Activated CD4-positive, alpha-beta T cell treated with anti-CD3 and anti-CD28 coated beads for 36 hours (primary cell): ENCODE measurements at regions not wholly inside any gene's neighbourhood (a gene's known extent, or its start where the extent isn't known, plus 50 kb on each side); places are given as distances from the start of the nearest gene placed in this dataset.

Experiments used
- ATAC-seq: fragments of 200-7000 bp; cut with Tn5 transposase; one replicate; pipeline ENCODE4 v1.10.0; 2021; ENCODE audit warnings: mild to moderate bottlenecking, moderate library complexity
- CTCF ChIA-PET: fragments of 350-600 bp; sonication (Branson Sonifier 250); formaldehyde crosslinking; loops from one replicate; lab custom pipeline; 2021; ENCODE audit warnings: antibody characterized with exemption; lab: Charles Lee
- POLR2A ChIA-PET: fragments of 350-600 bp; sonication (Branson Sonifier 250); formaldehyde crosslinking; loops from one replicate; lab custom pipeline; 2021; ENCODE audit warnings: antibody characterized with exemption, inconsistent platforms; lab: Charles Lee
- DNase-seq: peaks from one replicate; pipeline ENCODE4 v3.0.0-alpha.2; 2020
- H3K27ac Mint-ChIP-seq: one replicate; pipeline ENCODE4 v1.8.0; 2021; ENCODE audit warnings: mixed read lengths
- H3K27me3 Mint-ChIP-seq: one replicate; pipeline ENCODE4 v1.8.0; 2021; ENCODE audit warnings: mixed read lengths
- H3K36me3 Mint-ChIP-seq: one replicate; pipeline ENCODE4 v1.8.0; 2021; ENCODE audit warnings: low read depth, mixed read lengths
- H3K4me1 Mint-ChIP-seq: one replicate; pipeline ENCODE4 v1.8.0; 2021; ENCODE audit warnings: mixed read lengths
- H3K4me3 Mint-ChIP-seq: one replicate; pipeline ENCODE4 v1.8.0; 2021; ENCODE audit warnings: mild to moderate bottlenecking, moderate library complexity, mixed read lengths
- H3K9me3 Mint-ChIP-seq: one replicate; pipeline ENCODE4 v1.8.0; 2021; ENCODE audit warnings: low read depth, mixed read lengths
- intact Hi-C, 2 experiments: fragments of 100-400 bp; cut with DNase I in 1 of 2; cut with micrococcal nuclease in 1 of 2; formaldehyde crosslinking; loops; one replicate each; pipeline versions ENCODE4 v1.14.2 to v1.15.1; 2022 to 2024; cut with DNase I, micrococcal nuclease

DNA sequence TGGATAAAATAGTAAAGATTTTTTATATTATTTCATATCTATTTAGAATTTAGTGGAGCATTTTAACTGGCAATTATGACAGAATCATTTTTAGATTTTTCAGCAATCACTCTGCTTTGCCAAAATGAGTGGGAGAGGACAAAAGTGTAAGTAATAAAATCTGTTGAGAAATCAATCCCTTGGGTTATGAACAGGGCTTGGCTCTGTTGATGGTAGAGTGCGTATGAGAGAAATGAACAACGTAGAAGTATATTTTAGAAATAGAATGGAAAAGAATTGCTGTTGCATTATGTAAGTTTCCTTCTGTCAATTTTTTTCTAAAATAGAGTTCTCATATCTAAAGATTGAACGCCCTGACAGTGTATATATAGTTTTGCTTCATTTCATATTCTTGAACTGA lies 154.1 kb upstream of the PRDM9 start:
- ATAC-seq, result no peak
- no peaks in the 10 kb centered on the region for H3K36me3 Mint-ChIP-seq
- no peak overlapping the region for H3K27ac Mint-ChIP-seq
- intact Hi-C loops, result no loop called here
- no peaks in the 10 kb centered on the region for H3K4me1 Mint-ChIP-seq
- H3K27me3 Mint-ChIP-seq, result no peaks in the 10 kb centered on the region
- ChIA-PET POLR2A (no interaction called here), CTCF (no interaction called here)
- no peak for DNase-seq
- peaks cover 4% of the 10 kb centered on the region for H3K9me3 Mint-ChIP-seq
- H3K4me3 Mint-ChIP-seq, result no peak overlapping the region

DNA sequence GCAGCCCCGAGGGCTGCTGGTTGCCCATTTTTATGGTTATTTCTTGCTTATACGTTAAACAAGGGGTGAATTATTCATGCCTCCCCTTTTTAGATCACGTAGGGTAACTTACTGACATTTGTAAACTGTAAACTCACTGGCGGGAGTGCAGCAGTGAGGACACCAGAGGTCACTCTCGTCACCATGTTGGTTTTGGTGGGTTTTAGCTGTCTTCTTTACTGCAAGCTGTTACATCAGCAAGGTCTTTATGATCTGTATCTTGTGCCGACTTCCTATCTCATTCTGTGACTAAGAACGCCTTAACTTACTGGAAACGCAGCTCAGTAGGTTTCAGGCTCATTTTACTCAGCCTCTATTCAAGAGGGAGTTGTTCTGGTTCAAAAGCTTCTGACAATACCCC lies 155.0 kb upstream of the PRDM9 start:
- Mint-ChIP-seq H3K4me1 (no peaks in the 10 kb centered on the region), H3K9me3 (peaks cover 4% of the 10 kb centered on the region), H3K27ac (no peak overlapping the region), H3K36me3 (no peaks in the 10 kb centered on the region), H3K27me3 (no peaks in the 10 kb centered on the region), H3K4me3 (no peak overlapping the region)
- CTCF ChIA-PET, result no interaction called here
- intact Hi-C loops, result no loop called here
- ATAC-seq (no peak), DNase-seq (no peak)
- POLR2A ChIA-PET, result no interaction called here

DNA sequence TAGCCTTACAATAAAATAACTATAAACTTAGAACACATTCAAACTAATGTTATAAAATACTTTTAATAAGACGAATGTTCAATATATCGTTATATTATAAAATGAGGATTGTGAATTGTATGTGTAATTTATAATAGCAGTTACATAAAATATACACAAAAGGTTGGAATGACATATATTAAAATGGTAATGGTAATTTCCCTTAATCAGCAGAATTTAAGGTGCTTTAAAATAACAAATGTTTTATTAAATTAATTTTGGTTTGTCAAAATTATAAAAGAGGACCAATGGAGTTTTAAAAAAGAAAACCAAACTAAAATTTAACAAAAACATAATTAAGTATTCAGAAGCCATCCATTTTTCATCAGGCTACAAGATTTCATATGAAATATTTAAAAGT lies 164.3 kb upstream of the PRDM9 start:
- POLR2A ChIA-PET, result no interaction called here
- no peak for ATAC-seq
- intact Hi-C loops, result no loop called here
- no peaks in the 10 kb centered on the region for H3K36me3 Mint-ChIP-seq
- no peak for DNase-seq
- no peaks in the 10 kb centered on the region for H3K4me1 Mint-ChIP-seq
- no peaks in the 10 kb centered on the region for H3K27me3 Mint-ChIP-seq
- H3K9me3 Mint-ChIP-seq, result peaks cover 8% of the 10 kb centered on the region
- CTCF ChIA-PET, result no interaction called here
- H3K4me3 Mint-ChIP-seq, result no peak overlapping the region
- H3K27ac Mint-ChIP-seq, result no peak overlapping the region

DNA sequence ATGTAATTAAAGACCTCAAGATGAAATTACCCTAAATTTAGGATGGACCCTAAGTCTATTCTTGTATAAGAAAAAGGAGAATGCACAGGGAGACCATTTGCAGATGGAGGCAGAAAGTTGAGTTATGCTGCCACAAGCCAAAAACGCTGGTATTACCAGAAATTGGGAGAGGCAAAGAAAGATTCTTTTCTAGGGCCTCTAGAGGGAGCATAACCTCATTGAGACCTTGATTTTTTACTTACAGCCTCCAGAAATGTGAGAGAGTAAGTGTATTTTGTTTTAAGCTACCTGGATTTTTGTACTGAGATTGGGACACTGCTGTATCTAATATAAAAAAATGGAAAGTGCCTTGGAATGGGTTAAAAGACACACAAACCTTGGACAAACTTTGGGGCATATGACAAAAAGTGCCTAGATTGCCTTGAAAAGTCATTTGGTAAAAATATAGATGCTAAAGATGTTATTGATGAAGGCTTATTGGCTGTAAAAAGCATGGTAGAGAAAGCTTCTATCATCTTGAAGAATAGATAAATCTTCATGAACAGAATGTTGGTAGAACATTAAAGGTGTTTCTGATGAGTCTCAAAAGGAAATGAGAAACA lies 174.7 kb upstream of the PRDM9 start:
- Mint-ChIP-seq H3K4me3 (no peak overlapping the region), H3K4me1 (no peaks in the 10 kb centered on the region), H3K27me3 (no peaks in the 10 kb centered on the region), H3K36me3 (no peaks in the 10 kb centered on the region), H3K27ac (no peak overlapping the region), H3K9me3 (peaks cover 5% of the 10 kb centered on the region)
- CTCF ChIA-PET, result no interaction called here
- intact Hi-C loops, result no loop called here
- DNase-seq (no peak), ATAC-seq (no peak)
- POLR2A ChIA-PET, result no interaction called here

DNA sequence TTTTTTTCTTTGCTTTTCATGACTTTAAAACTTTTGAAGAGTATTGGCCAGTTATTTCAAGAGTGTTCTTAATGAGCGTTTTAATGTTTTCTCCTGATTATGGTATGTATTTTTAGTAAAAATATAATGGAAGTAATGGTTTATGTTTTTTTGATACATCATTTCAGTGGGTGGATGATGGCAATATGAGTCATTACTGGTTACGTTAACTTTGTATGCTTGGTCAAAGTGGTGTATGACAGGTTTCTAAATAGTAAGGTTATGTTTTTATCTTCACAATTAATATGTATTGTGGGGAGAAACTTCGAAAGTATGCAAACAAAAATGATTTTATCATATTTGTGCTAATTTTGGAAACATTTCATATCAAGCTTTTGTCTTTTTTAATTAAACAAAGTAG lies 176.7 kb upstream of the PRDM9 start:
- CTCF ChIA-PET, result no interaction called here
- Mint-ChIP-seq H3K36me3 (no peaks in the 10 kb centered on the region), H3K4me3 (no peak overlapping the region), H3K9me3 (no peaks in the 10 kb centered on the region), H3K4me1 (no peaks in the 10 kb centered on the region), H3K27ac (no peak overlapping the region), H3K27me3 (no peaks in the 10 kb centered on the region)
- POLR2A ChIA-PET, result no interaction called here
- ATAC-seq (no peak), DNase-seq (no peak)
- intact Hi-C loops, result no loop called here

DNA sequence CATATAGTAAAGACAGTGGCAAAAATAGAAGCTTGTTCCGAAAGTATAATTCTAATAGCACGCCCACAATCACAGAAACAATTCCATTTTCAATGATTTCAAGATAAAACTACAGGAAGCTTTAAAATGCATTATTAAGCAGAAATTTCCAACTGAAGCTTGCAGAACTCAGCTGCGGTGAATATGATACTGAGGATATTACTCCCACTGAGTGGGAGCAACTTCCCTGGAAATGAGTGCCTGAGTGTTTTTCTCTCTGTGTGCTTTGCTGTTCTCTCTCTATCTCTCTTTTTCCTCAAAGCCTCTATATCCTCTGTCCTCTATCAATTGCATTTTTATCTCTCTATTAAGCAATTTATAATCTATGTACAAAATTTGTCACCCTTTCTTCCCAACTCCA lies 187.5 kb upstream of the PRDM9 start:
- Mint-ChIP-seq H3K36me3 (no peaks in the 10 kb centered on the region), H3K27ac (no peak overlapping the region), H3K9me3 (peaks cover 22% of the 10 kb centered on the region), H3K4me1 (no peaks in the 10 kb centered on the region), H3K27me3 (no peaks in the 10 kb centered on the region), H3K4me3 (no peak overlapping the region)
- ATAC-seq (no peak), DNase-seq (no peak)
- CTCF ChIA-PET, result no interaction called here
- POLR2A ChIA-PET, result no interaction called here
- intact Hi-C loops, result no loop called here

DNA sequence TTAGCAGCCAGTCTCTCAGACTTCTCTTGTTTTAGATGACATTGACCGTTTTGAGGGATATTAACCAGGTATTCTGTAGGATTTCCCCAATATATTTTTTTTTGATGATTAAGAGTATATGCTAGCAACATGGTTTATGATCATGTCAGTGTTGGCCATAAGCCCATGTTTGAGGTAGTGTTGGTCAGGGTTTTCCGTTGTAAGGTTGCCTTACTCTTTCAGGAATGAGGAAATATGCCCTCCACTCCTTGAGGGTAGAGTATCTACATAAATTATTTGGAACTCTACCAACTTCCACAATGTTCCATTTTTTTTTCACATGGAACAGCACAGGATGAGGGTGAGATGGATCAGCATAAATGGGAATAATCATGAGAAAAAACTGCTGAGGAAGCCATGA lies 188.4 kb upstream of the PRDM9 start:
- CTCF ChIA-PET, result no interaction called here
- Mint-ChIP-seq H3K4me1 (no peaks in the 10 kb centered on the region), H3K9me3 (peaks cover 21% of the 10 kb centered on the region), H3K27me3 (no peaks in the 10 kb centered on the region), H3K27ac (no peak overlapping the region), H3K4me3 (no peak overlapping the region), H3K36me3 (no peaks in the 10 kb centered on the region)
- POLR2A ChIA-PET, result no interaction called here
- ATAC-seq, result no peak
- intact Hi-C loops, result no loop called here
- no peak for DNase-seq

DNA sequence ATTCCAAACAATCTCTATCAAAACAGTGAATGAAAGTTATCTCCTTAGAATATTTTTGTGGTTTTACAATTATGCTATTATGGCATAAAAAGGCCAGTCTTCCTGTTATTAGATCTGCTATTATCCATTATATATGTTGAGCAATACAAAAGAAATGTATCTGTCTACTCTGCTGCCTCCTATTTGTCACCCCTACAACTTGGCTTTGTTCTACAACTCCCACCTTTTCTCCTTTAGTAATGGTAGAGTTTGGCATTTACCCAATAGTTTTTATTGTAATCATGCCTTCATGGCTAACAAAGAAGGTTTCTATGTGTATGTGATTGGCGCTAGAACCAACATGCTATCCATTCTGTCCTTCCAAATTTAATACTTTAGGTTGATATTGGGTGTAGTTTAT lies 189.2 kb upstream of the PRDM9 start:
- ChIA-PET POLR2A (interaction anchor here (0.7 kb wide), 1 partner anchor 434 kb away, joined by 3 read pairs; no protein-coding TSS in a partner anchor), CTCF (no interaction called here)
- DNase-seq (no peak), ATAC-seq (no peak)
- no peak overlapping the region for H3K4me3 Mint-ChIP-seq
- H3K27me3 Mint-ChIP-seq, result no peaks in the 10 kb centered on the region
- intact Hi-C loops, result no loop called here
- no peak overlapping the region for H3K27ac Mint-ChIP-seq
- H3K36me3 Mint-ChIP-seq, result no peaks in the 10 kb centered on the region
- H3K9me3 Mint-ChIP-seq, result peaks cover 17% of the 10 kb centered on the region
- H3K4me1 Mint-ChIP-seq, result no peaks in the 10 kb centered on the region

DNA sequence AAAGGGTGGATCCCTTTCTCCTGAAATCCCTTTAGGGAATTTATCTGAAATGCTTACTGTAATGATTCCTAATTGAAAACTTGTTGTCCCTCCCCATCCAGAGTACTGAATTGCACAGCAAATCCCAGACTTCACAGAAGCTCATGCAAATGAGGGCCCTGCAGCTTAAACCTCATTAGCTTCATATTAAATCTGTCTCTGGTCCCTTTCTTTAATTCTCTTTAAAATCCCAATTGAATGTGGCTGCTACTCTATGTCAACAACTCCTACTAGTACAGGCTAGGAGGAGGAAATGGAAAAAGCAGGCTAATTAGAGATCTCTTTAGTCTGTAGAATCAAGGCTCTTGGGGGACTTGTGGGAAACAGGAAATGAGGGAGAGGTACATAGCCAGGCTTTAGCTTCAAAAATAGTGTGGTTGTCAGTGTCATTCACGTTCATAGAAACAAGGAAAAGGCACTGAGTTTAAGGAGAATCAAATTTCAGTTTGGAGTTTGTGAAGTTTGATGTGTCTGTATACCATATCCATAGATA lies 191.3 kb upstream of the PRDM9 start:
- Mint-ChIP-seq H3K4me1 (no peaks in the 10 kb centered on the region), H3K27me3 (no peaks in the 10 kb centered on the region), H3K27ac (no peak overlapping the region), H3K9me3 (peaks cover 22% of the 10 kb centered on the region), H3K36me3 (no peaks in the 10 kb centered on the region), H3K4me3 (no peak overlapping the region)
- no peak for DNase-seq
- intact Hi-C loops, result no loop called here
- POLR2A ChIA-PET, result interaction anchor here (0.7 kb wide), 1 partner anchor 260 kb away, joined by 4 read pairs; no protein-coding TSS in a partner anchor
- no peak for ATAC-seq
- CTCF ChIA-PET, result interaction anchor here (0.7 kb wide), 1 partner anchor 741 kb away, joined by 3 read pairs; no protein-coding TSS in a partner anchor

DNA sequence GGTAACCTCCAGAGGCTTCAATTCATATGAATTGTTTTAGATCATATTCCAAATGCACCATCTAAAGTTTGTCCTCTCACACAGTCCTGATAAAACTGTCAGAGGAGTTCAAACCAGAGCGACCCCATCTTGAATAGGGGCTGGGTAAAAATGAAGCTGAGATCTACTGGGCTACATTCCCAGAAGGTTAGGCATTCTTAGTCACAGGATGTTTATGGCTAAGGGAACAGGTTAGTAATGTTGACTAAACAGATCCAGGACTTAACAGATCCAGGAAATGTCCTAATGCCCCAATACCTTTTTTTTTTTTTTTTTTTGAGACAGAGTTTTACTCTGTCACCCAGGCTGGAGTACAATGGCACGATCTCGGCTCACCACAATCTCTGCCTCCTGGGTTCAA lies 192.6 kb upstream of the PRDM9 start:
- CTCF ChIA-PET, result no interaction called here
- intact Hi-C loops, result no loop called here
- no peak for DNase-seq
- POLR2A ChIA-PET, result no interaction called here
- no peak for ATAC-seq
- Mint-ChIP-seq H3K36me3 (no peaks in the 10 kb centered on the region), H3K27me3 (no peaks in the 10 kb centered on the region), H3K9me3 (peaks cover 24% of the 10 kb centered on the region), H3K4me3 (no peak overlapping the region), H3K27ac (no peak overlapping the region), H3K4me1 (no peaks in the 10 kb centered on the region)

DNA sequence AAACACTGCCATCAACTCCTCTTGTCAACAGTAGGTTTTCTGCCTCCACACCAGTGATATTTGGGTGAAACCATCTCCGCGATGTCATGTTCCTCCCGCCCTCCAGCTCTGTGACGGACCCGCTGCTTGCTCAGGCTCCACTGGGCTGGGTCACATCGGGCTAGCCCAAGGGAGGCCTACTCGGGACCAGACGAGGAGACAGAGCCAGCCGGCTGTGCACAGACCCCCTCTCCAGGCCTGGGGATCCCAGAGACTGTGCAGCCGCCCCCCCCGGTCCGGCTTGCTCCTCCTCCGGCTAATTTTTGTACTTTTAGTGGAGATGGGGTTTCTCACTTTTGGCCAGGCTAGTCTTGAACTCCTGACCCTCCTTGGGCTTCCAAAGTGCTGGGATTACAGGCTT lies 202.4 kb upstream of the PRDM9 start:
- Mint-ChIP-seq H3K36me3 (no peaks in the 10 kb centered on the region), H3K4me1 (no peaks in the 10 kb centered on the region), H3K4me3 (no peak overlapping the region), H3K9me3 (peaks cover 15% of the 10 kb centered on the region), H3K27me3 (no peaks in the 10 kb centered on the region), H3K27ac (no peak overlapping the region)
- POLR2A ChIA-PET, result no interaction called here
- ATAC-seq, result no peak
- intact Hi-C loops, result no loop called here
- CTCF ChIA-PET, result no interaction called here
- DNase-seq, result no peak

DNA sequence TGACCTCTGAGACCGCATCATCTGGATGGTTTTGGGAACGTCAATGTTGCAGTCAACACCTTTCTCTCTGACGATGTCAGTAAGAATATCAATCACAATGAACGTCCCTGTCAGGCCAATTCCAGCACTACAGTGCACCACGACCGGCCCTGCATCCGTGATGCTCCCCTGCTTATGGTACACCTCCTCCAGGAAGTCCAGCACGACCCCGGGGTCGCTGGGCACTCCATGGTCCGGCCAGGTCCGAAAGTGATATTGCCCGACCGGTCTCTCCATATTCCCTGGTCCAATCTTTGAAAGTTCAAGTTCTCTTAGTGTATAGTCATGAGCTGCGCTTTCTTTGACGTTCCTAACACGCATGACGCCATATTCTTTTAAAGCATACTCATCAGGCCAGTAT lies 203.6 kb upstream of the PRDM9 start:
- Mint-ChIP-seq H3K4me3 (no peak overlapping the region), H3K36me3 (no peaks in the 10 kb centered on the region), H3K27ac (no peak overlapping the region), H3K4me1 (no peaks in the 10 kb centered on the region), H3K9me3 (peaks cover 15% of the 10 kb centered on the region), H3K27me3 (no peaks in the 10 kb centered on the region)
- DNase-seq, result no peak
- ChIA-PET POLR2A (interaction anchor here (0.6 kb wide), 1 partner anchor 11 kb away, joined by 3 read pairs; no protein-coding TSS in a partner anchor), CTCF (no interaction called here)
- ATAC-seq, result no peak
- intact Hi-C loops, result no loop called here
